Mesendoderm (in vitro differentiated cells): ENCODE measurements at regions not wholly inside any gene's neighbourhood (a gene's known extent, or its start where the extent isn't known, plus 50 kb on each side); places are given as distances from the start of the nearest gene placed in this dataset.

ENCODE experiments used
- DNase-seq: peaks from one replicate; pipeline ENCODE4 v3.0.0; 2013
- H2AK5ac ChIP-seq: 2 replicates; pipeline ENCODE4 v1.6.1; 2013; ENCODE audit warnings: low read length, inconsistent platforms
- H2BK120ac ChIP-seq: 2 replicates; pipeline ENCODE4 v1.6.1; 2013; ENCODE audit warnings: low read depth, mild to moderate bottlenecking, low read length, moderate library complexity, mixed read lengths
- H2BK15ac ChIP-seq: replicated peaks from 2 replicates; pipeline ENCODE4 v1.6.1; 2013; ENCODE audit warnings: low read depth, mild to moderate bottlenecking, moderate library complexity
- H2BK5ac ChIP-seq: 2 replicates; pipeline ENCODE4 v1.6.1; 2013; ENCODE audit warnings: low read length, inconsistent platforms
- H3K18ac ChIP-seq: 2 replicates; pipeline ENCODE4 v1.6.1; 2013; ENCODE audit warnings: mild to moderate bottlenecking, low read length, mixed read lengths
- H3K23ac ChIP-seq: one replicate; pipeline ENCODE4 v1.6.1; 2013; ENCODE audit warnings: low read length
- H3K27ac ChIP-seq: 2 replicates; pipeline ENCODE4 v1.5.1; 2013; ENCODE audit warnings: low read depth, mild to moderate bottlenecking, inconsistent platforms, low read length, moderate library complexity
- H3K27me3 ChIP-seq: 2 replicates; pipeline ENCODE4 v1.6.1; 2013; ENCODE audit warnings: low read length, control low read depth, mild to moderate bottlenecking, inconsistent platforms; ENCODE audit not compliant: insufficient read depth, poor library complexity
- H3K36me3 ChIP-seq: 2 replicates; pipeline ENCODE4 v1.6.1; 2013; ENCODE audit warnings: low read length, inconsistent platforms; ENCODE audit not compliant: control insufficient read depth, insufficient read depth
- H3K4ac ChIP-seq: one replicate; pipeline ENCODE4 v1.6.1; 2013; ENCODE audit warnings: low read depth, mild to moderate bottlenecking, low read length, moderate library complexity
- H3K4me1 ChIP-seq: 2 replicates; pipeline ENCODE4 v1.6.1; 2013; ENCODE audit warnings: low read depth, low read length, inconsistent platforms; ENCODE audit not compliant: control insufficient read depth
- H3K4me2 ChIP-seq: 2 replicates; pipeline ENCODE4 v1.6.1; 2013; ENCODE audit warnings: low read length
- H3K4me3 ChIP-seq: 2 replicates; pipeline ENCODE4 v1.5.1; 2013; ENCODE audit warnings: mild to moderate bottlenecking, low read length
- H3K56ac ChIP-seq: one replicate; pipeline ENCODE4 v1.6.1; 2013; ENCODE audit warnings: low read length
- H3K79me1 ChIP-seq: 2 replicates; pipeline ENCODE4 v1.6.1; 2013; ENCODE audit warnings: low read length, inconsistent platforms
- H3K79me2 ChIP-seq: 2 replicates; pipeline ENCODE4 v1.6.1; 2013; ENCODE audit warnings: mild to moderate bottlenecking, low read length; ENCODE audit not compliant: control insufficient read depth, insufficient read depth
- H3K9ac ChIP-seq: 2 replicates; pipeline ENCODE4 v1.6.1; 2013; ENCODE audit warnings: low read length, inconsistent platforms
- H4K5ac ChIP-seq: one replicate; pipeline ENCODE4 v1.6.1; 2013; ENCODE audit warnings: low read length
- H4K8ac ChIP-seq: one replicate; pipeline ENCODE4 v1.6.1; 2013; ENCODE audit warnings: low read depth, mild to moderate bottlenecking, control low read depth, low read length, moderate library complexity
- WGBS: extraction: QIAGEN DNeasy Blood & Tissue Kit; methylation state at CpG from one replicate; pipeline ENCODE4 v1.1.7; 2013; ENCODE audit warnings: low lambda C conversion rate, missing lambda C conversion rate; ENCODE audit not compliant: insufficient coverage; ENCODE audit errors: extremely low coverage; 5-methylcytosine and 5-hydroxymethylcytosine counted together

GRCh38 chr22:48259991-48260670 lies 1497.7 kb downstream of the TBC1D22A start:
- WGBS: no CpG with 5 or more reads among the region's 8 CpGs

DNA sequence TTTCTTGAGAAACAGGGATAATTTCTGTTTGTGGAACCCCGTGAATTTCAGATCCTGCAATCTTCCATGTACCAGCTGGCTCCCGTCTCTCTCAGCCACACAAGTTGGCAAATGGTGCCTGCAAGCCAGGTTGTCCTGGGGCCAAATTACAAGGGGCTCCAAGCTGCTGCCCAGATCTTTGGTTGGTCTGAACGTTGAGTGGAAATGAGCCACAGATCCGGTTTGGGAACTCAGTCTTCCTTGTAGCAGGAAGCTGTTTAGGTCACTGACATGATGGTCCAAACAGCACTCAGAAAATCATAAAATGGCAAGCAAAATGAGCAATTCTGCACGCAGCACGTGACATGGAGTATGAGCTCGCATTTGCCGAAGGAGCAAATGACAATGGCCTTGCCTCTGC lies 1496.4 kb downstream of the TBC1D22A start:
- no CpG with 5 or more reads among the region's 8 CpGs for WGBS
- no peak overlapping the region for H2BK5ac ChIP-seq
- no peak overlapping the region for H3K18ac ChIP-seq
- no peak overlapping the region for H2BK120ac ChIP-seq
- no peaks in the 10 kb centered on the region for H3K27me3 ChIP-seq
- no peak overlapping the region for H3K4me2 ChIP-seq
- H3K36me3 ChIP-seq: no peaks in the 10 kb centered on the region
- no peak overlapping the region for H3K23ac ChIP-seq
- no peak overlapping the region for H4K8ac ChIP-seq
- no peak overlapping the region for H2AK5ac ChIP-seq
- no peak overlapping the region for H3K9ac ChIP-seq
- H3K4me1 ChIP-seq: peaks cover 2% of the 10 kb centered on the region
- H3K79me1 ChIP-seq: no peaks in the 10 kb centered on the region
- H4K5ac ChIP-seq: no peak overlapping the region
- no peak overlapping the region for H2BK15ac ChIP-seq
- DNase-seq: no peak
- H3K27ac ChIP-seq: no peak overlapping the region
- no peak overlapping the region for H3K4me3 ChIP-seq
- no peaks in the 10 kb centered on the region for H3K79me2 ChIP-seq
- no peak overlapping the region for H3K56ac ChIP-seq
- H3K4ac ChIP-seq: no peak overlapping the region

More at GRCh38 chr22:48259991-48260670, 1497.7 kb downstream of the TBC1D22A start:
- no peak for DNase-seq
- no peak overlapping the region for H3K56ac ChIP-seq
- H2BK120ac ChIP-seq: no peak overlapping the region
- no peak overlapping the region for H3K9ac ChIP-seq
- H3K4me1 ChIP-seq: no peaks in the 10 kb centered on the region
- no peaks in the 10 kb centered on the region for H3K79me1 ChIP-seq
- no peaks in the 10 kb centered on the region for H3K36me3 ChIP-seq
- no peak overlapping the region for H3K4ac ChIP-seq
- no peak overlapping the region for H3K23ac ChIP-seq
- H3K27ac ChIP-seq: no peak overlapping the region
- no peak overlapping the region for H3K4me2 ChIP-seq
- H2BK15ac ChIP-seq: no peak overlapping the region
- H3K79me2 ChIP-seq: no peaks in the 10 kb centered on the region
- H3K27me3 ChIP-seq: no peaks in the 10 kb centered on the region
- H2AK5ac ChIP-seq: no peak overlapping the region
- no peak overlapping the region for H4K5ac ChIP-seq
- no peak overlapping the region for H3K18ac ChIP-seq
- no peak overlapping the region for H2BK5ac ChIP-seq
- H3K4me3 ChIP-seq: no peak overlapping the region
- no peak overlapping the region for H4K8ac ChIP-seq

DNA sequence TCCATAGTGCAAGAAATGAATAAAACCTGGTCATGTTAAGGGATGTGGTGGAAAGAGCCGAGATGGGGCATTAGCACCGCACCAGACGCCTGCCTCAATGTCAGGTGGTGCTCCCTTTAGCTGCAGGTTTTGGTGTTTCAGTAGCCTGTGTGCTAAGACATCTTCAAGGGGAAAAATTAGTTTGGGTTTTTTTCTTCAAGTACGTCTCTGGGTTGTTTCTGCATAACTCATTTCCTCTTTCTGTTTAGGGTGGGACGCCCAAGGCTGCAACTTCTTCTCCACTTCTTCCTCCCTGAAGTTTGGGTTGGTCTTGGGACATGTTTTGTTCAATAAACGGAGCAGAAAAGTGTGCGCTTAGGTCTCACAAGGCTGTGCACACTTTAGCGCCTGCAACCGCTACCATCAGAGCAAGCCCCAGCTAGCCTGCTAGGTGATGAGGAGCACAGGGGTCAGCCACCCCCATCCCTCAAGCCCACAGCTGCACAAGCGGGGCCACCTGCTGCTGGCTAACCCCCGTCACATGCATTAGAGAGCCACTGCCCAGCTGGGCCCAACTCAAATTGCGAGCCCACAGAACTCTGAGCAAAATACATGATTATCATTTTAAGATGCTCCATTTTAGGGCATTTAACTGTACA lies 1495.7 kb downstream of the TBC1D22A start:
- Histone ChIP-seq H3K27ac (no peak overlapping the region), H4K5ac (no peak overlapping the region), H3K4me3 (no peak overlapping the region), H4K8ac (no peak overlapping the region), H2BK120ac (no peak overlapping the region), H3K4me2 (no peak overlapping the region), H3K27me3 (no peaks in the 10 kb centered on the region), H3K4ac (no peak overlapping the region), H2BK15ac (no peak overlapping the region), H3K36me3 (no peaks in the 10 kb centered on the region), H3K79me1 (no peaks in the 10 kb centered on the region), H2AK5ac (no peak overlapping the region), H3K56ac (no peak overlapping the region), H3K9ac (no peak overlapping the region), H3K23ac (no peak overlapping the region), H2BK5ac (no peak overlapping the region), H3K18ac (no peak overlapping the region), H3K4me1 (peaks cover 2% of the 10 kb centered on the region), H3K79me2 (no peaks in the 10 kb centered on the region)
- DNase-seq: no peak
- WGBS: no CpG with 5 or more reads among the region's 12 CpGs

DNA sequence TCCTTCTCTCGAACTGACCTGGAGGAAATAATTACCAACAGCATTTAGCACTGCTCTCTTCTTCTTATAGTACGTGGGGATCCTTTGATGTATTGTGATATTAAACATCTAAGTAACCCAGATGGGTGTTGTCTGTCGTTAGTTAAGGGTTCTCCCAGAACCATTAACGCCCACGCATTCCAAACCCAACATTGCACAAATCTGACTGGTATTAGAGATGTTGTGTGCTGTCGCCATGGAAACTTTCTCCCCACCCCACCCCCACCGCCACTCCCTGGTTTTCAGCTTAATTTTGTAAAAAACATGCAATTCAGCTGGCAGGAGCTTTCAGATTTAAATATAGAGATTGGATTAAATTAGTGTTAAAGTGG lies 1495.2 kb downstream of the TBC1D22A start:
- no CpG with 5 or more reads among the region's 7 CpGs for WGBS
- Histone ChIP-seq H3K36me3 (no peaks in the 10 kb centered on the region), H3K79me2 (no peaks in the 10 kb centered on the region), H3K9ac (no peak overlapping the region), H3K79me1 (no peaks in the 10 kb centered on the region), H4K5ac (no peak overlapping the region), H2BK120ac (no peak overlapping the region), H3K27ac (no peak overlapping the region), H3K4ac (no peak overlapping the region), H3K4me2 (no peak overlapping the region), H3K4me1 (peaks cover 2% of the 10 kb centered on the region), H2AK5ac (no peak overlapping the region), H2BK15ac (no peak overlapping the region), H3K27me3 (no peaks in the 10 kb centered on the region), H3K23ac (no peak overlapping the region), H2BK5ac (no peak overlapping the region), H3K56ac (no peak overlapping the region), H4K8ac (no peak overlapping the region), H3K18ac (no peak overlapping the region), H3K4me3 (no peak overlapping the region)
- peak; percentile 11 for DNase-seq

GRCh38 chr22:48256776-48257684 lies 1494.6 kb downstream of the TBC1D22A start:
- Histone ChIP-seq H3K4me3 (no peak overlapping the region), H3K56ac (no peak overlapping the region), H3K79me1 (no peaks in the 10 kb centered on the region), H4K8ac (no peak overlapping the region), H4K5ac (no peak overlapping the region), H3K79me2 (no peaks in the 10 kb centered on the region), H3K36me3 (no peaks in the 10 kb centered on the region), H3K4ac (no peak overlapping the region), H2AK5ac (no peak overlapping the region), H3K27me3 (no peaks in the 10 kb centered on the region), H3K18ac (no peak overlapping the region), H2BK120ac (no peak overlapping the region), H3K4me1 (peaks cover 2% of the 10 kb centered on the region), H3K9ac (no peak overlapping the region), H3K4me2 (no peak overlapping the region), H3K27ac (no peak overlapping the region), H2BK15ac (no peak overlapping the region), H3K23ac (no peak overlapping the region), H2BK5ac (no peak overlapping the region)
- no peak for DNase-seq
- WGBS: no CpG with 5 or more reads among the region's 21 CpGs
